ENCODE measurements at regions not wholly inside any gene's neighbourhood (a gene's known extent, or its start where the extent isn't known, plus 50 kb on each side); places are given as distances from the start of the nearest gene placed in this dataset.

GRCh38 chr22:23512721-23513120, 67.4 kb downstream of the IGLL1 start:
- TF ChIP-seq, protein P1, sequence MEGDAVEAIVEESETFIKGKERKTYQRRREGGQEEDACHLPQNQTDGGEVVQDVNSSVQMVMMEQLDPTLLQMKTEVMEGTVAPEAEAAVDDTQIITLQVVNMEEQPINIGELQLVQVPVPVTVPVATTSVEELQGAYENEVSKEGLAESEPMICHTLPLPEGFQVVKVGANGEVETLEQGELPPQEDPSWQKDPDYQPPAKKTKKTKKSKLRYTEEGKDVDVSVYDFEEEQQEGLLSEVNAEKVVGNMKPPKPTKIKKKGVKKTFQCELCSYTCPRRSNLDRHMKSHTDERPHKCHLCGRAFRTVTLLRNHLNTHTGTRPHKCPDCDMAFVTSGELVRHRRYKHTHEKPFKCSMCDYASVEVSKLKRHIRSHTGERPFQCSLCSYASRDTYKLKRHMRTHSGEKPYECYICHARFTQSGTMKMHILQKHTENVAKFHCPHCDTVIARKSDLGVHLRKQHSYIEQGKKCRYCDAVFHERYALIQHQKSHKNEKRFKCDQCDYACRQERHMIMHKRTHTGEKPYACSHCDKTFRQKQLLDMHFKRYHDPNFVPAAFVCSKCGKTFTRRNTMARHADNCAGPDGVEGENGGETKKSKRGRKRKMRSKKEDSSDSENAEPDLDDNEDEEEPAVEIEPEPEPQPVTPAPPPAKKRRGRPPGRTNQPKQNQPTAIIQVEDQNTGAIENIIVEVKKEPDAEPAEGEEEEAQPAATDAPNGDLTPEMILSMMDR (conservative IDR thresholded peaks at IDR 0.05; ENCODE audit: low read depth, low read length): no peak
- TF ChIP-seq EZH2 (IDR thresholded peaks at IDR 0.05; ENCODE audit: borderline replicate concordance, low read depth, low read length, poor library complexity, severe bottlenecking): no peak
